ENCODE measurements at regions not wholly inside any gene's neighbourhood (a gene's known extent, or its start where the extent isn't known, plus 50 kb on each side); places are given as distances from the start of the nearest gene placed in this dataset.
"Not testable (repeated sequence)": the region's sequence is repeated elsewhere in the genome, so short reads cannot be mapped to it uniquely, and the experiment has no call there.

DNA sequence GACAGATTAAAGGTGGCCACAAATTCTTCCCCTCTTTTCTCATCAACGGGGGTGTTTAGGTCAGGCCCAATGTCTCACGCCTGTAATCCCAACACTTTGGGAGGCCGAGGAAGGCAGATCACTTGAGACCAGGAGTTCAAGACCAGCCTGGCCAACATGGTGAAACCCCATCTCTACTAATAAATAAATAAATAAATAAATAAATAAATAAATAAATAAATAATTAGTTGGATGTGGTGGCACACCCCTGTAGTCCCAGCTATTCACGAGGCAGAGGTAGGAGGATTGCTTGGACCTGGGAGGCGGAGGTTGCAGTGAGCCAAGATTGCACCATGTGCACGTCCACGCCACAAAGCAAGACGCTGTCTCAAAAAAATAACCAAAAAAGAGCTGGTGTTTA lies 180.7 kb downstream of the FASLG start:
- not testable (repeated sequence) for DNase-seq

- no peak for DNase-seq
These were observed 184.5 kb downstream of the FASLG start for GRCh38 chr1:172843444-172843843.

GRCh38 chr1:172845371-172845770 lies 186.5 kb downstream of the FASLG start:
- DNase-seq, result no peak

DNA sequence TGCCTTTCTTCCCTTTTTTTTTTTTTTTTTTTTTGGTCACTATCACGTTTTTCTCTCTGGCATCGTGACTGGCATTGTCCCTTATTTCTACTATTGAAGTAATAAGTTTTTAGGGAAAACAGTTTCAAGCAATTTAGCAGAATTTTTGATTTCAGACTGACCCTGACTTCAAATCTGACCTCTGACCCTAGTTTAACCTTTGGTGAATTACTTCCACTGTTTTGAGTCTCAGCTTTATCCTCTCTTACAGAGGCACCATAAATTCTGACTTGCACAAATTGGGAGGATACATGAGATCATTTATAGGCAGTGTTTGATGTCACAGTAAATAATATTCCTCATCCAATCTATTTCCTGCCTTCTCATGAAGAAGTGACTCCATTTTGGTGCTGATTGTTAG lies 187.0 kb downstream of the FASLG start:
- DNase-seq, result no peak

DNA sequence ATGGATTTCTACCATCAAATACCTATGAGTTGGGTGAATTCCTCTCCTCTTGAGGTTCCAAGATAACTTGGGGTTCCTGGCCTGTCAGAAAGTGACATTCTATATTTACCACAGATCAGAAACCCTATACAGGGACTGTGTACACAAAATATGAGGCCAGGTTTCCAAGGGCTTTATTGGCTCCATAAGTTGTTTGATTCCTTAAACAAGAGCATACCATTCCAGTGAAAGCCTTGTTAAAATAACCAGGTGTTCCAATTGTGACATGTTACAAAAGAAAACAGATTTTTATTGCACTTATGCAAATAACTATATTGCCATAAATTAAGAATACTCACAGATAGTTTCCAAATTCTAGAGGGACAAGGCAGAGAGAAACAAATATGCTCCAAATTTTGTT lies 188.9 kb downstream of the FASLG start:
- not testable (repeated sequence) for DNase-seq

DNA sequence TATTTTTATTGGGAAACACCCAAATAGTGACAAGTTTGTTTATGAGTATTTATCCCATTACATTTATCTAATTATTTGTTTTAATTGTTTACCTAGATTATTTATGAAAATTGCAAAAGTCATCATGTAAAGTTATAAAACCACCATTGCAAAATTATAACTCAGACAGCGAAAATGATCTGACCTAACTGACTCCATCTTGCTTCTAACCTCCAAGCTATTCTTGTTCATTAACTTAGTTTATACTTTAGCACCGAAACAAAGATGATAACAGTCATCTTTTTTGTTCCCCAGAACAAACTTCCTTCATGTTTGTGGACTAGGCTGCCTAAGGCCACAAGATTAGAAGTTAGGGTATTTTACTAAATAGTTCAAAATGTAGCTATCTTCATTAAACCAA lies 190.8 kb downstream of the FASLG start:
- DNase-seq, result no peak

DNA sequence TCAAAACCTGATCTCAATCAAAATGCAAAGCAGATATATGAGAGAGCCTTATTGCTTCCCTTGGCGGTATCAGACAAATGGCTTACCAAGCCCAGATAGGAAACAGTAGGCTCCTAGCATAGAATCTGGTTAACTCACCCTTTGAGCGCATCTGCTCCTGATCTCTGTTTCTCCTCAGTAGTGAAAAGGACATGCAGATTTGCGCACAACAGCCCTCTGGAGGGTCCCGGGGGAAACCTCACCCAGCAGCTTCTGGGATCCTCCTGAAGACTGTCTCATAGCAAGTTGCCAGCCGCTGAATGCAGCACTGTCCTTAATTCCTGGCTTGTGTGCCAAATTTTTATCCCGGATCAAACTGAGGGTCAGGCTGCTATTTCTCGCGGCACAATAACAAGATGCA lies 192.2 kb downstream of the FASLG start:
- DNase-seq, result no peak

- no peak for DNase-seq
These were observed 193.0 kb downstream of the FASLG start for GRCh38 chr1:172851856-172852255.

- DNase-seq, result not testable (repeated sequence)
These were observed 194.8 kb downstream of the TNFSF18 start for GRCh38 chr1:172855983-172856382.

DNA sequence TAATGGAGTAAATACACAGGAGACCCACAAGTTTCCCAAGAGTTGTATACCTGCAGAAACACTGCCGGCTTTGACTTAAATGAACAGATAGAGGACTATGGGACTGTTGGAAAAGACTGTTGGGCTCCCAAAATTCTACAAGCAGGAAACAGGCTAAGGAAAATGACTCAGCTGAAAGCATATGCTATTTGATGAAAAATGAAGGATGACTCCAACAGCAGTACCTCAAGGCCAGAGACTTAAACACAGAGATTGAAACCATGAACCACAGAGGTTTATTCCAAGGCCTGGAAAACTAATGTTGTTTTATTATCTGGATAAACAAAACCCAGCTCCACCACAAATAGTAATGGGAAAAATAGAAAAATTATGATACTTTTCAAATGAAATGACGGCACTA lies 187.7 kb downstream of the TNFSF18 start:
- no peak for DNase-seq

GRCh38 chr1:172867216-172867818 lies 183.4 kb downstream of the TNFSF18 start:
- DNase-seq, result no peak

- no peak for DNase-seq
These were observed 179.7 kb downstream of the TNFSF18 start for GRCh38 chr1:172870901-172871606.

DNA sequence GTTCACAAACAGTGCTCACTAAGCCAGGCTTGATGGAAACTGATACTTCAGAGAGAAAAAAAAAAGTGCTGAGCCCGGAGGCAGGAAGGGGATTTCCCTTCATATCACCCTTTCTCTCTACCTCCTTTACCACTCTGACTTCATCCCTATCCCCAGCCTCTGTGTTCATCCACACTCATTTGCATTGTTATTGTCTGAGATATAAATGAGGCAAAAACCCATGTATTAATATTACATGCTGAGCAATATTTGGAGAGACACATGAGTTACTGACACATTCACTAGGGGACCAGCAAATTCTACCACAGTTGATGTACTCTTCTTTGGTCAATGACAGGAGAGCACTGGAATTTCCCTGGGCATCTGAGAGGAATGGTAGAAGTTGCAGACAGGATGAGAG lies 175.8 kb downstream of the TNFSF18 start:
- no peak for DNase-seq

DNA sequence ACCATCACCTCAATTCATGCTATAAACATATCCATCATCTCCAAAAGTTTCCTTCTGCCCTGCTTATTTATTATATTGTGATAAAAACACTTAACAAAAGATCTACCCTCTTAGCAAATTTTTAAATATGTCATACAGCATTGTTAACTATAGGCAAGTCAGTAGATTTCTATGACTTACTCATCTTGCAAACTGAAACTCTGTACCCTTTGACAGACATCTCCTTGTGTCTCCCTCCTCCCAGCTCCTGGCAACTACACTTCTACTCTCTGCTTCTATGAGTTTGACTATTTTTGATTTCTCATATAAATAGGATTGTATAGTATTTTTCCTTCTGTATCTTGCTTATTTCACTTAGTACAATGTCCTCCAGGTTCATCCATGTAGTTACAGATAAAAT lies 174.8 kb downstream of the TNFSF18 start:
- no peak for DNase-seq

- no peak for DNase-seq
These were observed 168.4 kb downstream of the TNFSF18 start for GRCh38 chr1:172882385-172882784.

DNA sequence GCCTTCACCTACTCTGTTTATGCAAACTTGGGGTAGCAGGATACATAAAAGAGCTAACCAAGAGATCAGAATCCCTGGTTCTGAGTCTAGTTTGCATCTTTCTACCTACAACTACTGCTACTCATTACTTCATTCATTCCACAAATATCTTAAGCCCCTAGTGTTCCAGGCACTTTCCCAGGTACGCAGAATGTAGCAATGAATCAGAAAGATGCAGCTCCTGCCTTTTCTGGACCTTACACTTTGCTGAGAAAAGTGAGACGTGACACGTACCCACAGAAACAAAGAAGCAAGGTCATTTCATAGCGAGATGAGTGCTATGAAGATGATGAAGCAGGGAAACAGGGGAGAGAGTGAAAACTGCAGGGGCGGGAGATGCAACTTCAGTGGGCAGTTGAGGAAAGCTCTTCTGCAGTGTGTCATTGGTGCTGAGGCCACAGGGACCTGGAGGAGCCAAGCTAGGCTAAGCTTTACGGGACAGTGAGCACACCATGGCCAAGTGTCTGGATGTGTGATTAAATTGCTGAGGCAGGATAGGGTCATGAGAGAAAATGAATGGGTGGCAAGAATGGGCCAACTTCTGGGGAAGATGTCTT lies 167.9 kb downstream of the TNFSF18 start:
- no peak for DNase-seq

DNA sequence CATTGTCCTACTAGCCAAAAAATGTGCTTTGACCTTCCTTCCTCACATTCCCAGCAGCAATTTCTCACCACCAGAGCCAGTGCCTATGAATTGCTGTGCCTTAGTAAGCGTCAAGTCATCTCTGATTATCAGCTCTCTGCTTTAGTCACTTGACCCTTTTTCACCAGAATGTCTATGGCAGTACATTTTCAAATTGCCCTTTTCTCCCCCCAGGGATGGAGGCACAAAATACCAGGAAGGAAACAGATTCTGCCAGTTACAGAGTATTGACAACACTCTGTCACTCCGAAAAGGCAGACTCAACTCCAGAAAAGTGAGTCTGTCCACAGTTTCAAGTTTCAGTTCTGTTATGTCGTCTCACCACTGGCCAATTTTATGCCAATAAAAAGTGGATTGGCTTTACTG lies 167.4 kb downstream of the TNFSF18 start:
- DNase-seq, result no peak

DNA sequence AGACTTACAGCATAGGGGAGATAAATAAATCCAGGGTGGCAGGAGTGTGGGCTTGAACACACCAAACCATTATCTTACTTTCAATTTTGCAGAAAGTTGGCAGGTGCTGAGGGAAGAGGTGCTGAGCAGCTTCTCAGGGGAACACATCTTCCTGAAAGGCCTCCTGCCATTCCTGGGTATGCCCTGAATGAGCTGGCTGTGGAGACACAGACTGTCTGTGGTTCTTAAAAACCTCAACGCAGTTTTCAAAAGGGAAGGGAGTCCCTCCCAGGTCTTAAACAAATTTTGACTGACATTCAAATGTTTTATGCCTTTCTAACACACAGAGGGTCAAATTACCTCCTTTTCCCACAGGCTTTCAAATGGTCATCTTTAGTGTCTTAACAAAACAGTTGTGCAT lies 166.9 kb downstream of the TNFSF18 start:
- DNase-seq, result no peak

GRCh38 chr1:172885411-172885810 lies 165.3 kb downstream of the TNFSF18 start:
- no peak for DNase-seq

DNA sequence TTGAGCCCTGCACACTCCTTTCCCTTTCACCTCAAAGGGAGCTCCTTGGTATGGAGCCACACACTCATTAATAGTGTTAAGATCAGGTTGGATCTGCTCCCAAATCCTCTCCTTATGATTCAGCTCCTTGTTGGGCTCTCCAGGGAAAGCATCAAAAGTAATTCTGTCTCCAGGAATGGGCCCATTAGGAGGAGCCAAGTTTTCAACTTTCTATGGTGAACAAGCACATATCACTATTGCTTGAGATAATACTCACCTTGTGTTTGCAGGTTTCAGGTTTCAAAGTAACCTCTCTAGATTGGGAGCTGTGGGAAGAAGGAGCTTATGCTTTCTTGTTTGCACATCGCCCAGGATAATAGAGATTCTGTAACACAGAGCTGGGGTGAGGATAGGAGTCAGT lies 164.8 kb downstream of the TNFSF18 start:
- no peak for DNase-seq

DNA sequence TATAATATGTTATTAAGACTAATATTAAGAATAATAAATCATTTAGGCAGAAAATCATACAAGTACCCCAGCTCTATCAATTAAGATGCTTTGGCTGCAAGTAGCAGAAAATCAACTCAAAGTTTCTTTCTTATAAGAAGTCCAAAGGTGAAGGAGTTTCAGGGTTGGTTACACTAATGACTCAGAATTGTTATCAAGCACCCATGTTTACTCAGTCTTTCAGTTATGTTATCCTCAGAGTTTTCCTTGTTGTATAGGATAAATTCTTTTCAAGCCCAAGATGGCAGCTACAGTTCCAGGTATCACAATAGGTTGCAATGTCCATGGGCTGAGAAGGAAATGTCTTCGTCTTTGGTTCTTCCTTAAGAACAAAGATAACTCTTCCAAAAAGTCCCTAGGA lies 163.6 kb downstream of the TNFSF18 start:
- no peak for DNase-seq

GRCh38 chr1:172893146-172893841 lies 157.4 kb downstream of the TNFSF18 start:
- no peak for DNase-seq

- no peak for DNase-seq
These were observed 156.2 kb downstream of the TNFSF18 start for GRCh38 chr1:172894349-172895049.
